Calu3 (cell line): ENCODE measurements at regions not wholly inside any gene's neighbourhood (a gene's known extent, or its start where the extent isn't known, plus 50 kb on each side); places are given as distances from the start of the nearest gene placed in this dataset.

ENCODE experiments used
- BruUV-seq: library from RNA; stranded (reverse); fragments of 400-500 nt; replicated peaks from 2 replicates; lab custom pipeline; 2021; lab: Mats Ljungman, UMichigan
- CTCF ChIA-PET: fragments of 300-600 bp; sonication (Branson Sonifier 250); formaldehyde crosslinking; loops from one replicate; lab custom pipeline; 2022; ENCODE audit warnings: antibody characterized with exemption; lab: Charles Lee
- DNase-seq: peaks from one replicate; pipeline ENCODE4 v3.0.0; 2022
- H3K27ac Mint-ChIP-seq: one replicate; pipeline ENCODE4 v1.8.0; 2022; ENCODE audit warnings: mixed read lengths; ENCODE audit not compliant: unreplicated experiment
- H3K27me3 Mint-ChIP-seq: one replicate; pipeline ENCODE4 v1.8.0; 2022; ENCODE audit warnings: mixed read lengths; ENCODE audit not compliant: unreplicated experiment
- H3K36me3 Mint-ChIP-seq: one replicate; pipeline ENCODE4 v1.8.0; 2022; ENCODE audit warnings: mild to moderate bottlenecking, moderate library complexity, mixed read lengths; ENCODE audit not compliant: insufficient read depth, unreplicated experiment
- H3K4me1 Mint-ChIP-seq: one replicate; pipeline ENCODE4 v1.8.0; 2022; ENCODE audit warnings: mild to moderate bottlenecking, low read depth, mixed read lengths; ENCODE audit not compliant: unreplicated experiment
- H3K4me3 Mint-ChIP-seq: one replicate; pipeline ENCODE4 v1.8.0; 2022; ENCODE audit warnings: mild to moderate bottlenecking, low read depth, moderate library complexity, mixed read lengths; ENCODE audit not compliant: unreplicated experiment
- H3K9me3 Mint-ChIP-seq: one replicate; pipeline ENCODE4 v1.8.0; 2022; ENCODE audit warnings: low read depth, mixed read lengths; ENCODE audit not compliant: unreplicated experiment
- CTCF ChIP-seq: fragments of 200-600 bp; IDR thresholded peaks from one replicate; pipeline ENCODE4 v1.8.0; 2022; ENCODE audit warnings: antibody characterized with exemption; ENCODE audit not compliant: unreplicated experiment
- intact Hi-C: fragments of 100-400 bp; cut with micrococcal nuclease; formaldehyde crosslinking; loops from one replicate; pipeline ENCODE4 v1.10.0; 2022; ENCODE audit not compliant: unreplicated experiment

GRCh38 chr6:71067816-71068215, 111.0 kb upstream of the B3GAT2 start:
- no TSS peak for BruUV-seq
- TF ChIP-seq CTCF, result no peak
- DNase-seq, result no peak
- Mint-ChIP-seq H3K27ac (no peak overlapping the region), H3K4me3 (no peak overlapping the region), H3K36me3 (no peaks in the 10 kb centered on the region), H3K27me3 (peaks cover 17% of the 10 kb centered on the region), H3K4me1 (no peaks in the 10 kb centered on the region), H3K9me3 (no peaks in the 10 kb centered on the region)
- CTCF ChIA-PET, result no interaction called here
- intact Hi-C loops, result no loop called here

DNA sequence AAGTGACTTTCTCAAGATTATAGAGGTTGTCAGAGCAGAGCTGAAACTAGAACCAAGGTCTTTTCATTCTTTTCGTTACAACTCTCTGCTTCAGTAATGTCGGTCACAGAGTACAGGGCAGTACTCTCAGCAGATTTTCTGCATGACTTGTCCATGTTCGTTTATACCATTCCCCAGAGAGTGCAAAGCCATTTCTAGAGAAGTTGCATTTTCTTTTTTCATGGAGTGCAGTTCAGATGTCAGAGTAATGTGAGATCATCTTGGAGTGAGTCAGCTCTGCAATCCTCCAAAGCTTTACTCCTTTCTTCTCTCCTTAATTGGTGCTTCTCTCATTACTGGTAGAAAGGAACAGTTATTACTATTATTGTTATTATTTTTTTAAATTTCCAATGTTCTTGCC, 115.6 kb upstream of the B3GAT2 start:
- H3K4me1 Mint-ChIP-seq, result no peaks in the 10 kb centered on the region
- DNase-seq, result no peak

GRCh38 chr6:71077655-71078054, 120.8 kb upstream of the B3GAT2 start:
- peaks cover 48% of the 10 kb centered on the region for H3K27me3 Mint-ChIP-seq
- no peaks in the 10 kb centered on the region for H3K4me1 Mint-ChIP-seq
- BruUV-seq, result no TSS peak
- no peaks in the 10 kb centered on the region for H3K36me3 Mint-ChIP-seq
- TF ChIP-seq CTCF, result no peak
- no peak overlapping the region for H3K27ac Mint-ChIP-seq
- no peak overlapping the region for H3K4me3 Mint-ChIP-seq
- no peak for DNase-seq
- H3K9me3 Mint-ChIP-seq, result peaks cover 7% of the 10 kb centered on the region
- CTCF ChIA-PET, result no interaction called here
- intact Hi-C loops, result no loop called here

More for the DNA sequence above, 115.6 kb upstream of the B3GAT2 start:
- Mint-ChIP-seq H3K27ac (no peak overlapping the region), H3K27me3 (peaks cover 33% of the 10 kb centered on the region), H3K4me3 (no peak overlapping the region), H3K9me3 (peaks cover 2% of the 10 kb centered on the region), H3K36me3 (no peaks in the 10 kb centered on the region)
- TF ChIP-seq CTCF, result no peak
- no TSS peak for BruUV-seq
- intact Hi-C loops, result no loop called here
- CTCF ChIA-PET, result no interaction called here

DNA sequence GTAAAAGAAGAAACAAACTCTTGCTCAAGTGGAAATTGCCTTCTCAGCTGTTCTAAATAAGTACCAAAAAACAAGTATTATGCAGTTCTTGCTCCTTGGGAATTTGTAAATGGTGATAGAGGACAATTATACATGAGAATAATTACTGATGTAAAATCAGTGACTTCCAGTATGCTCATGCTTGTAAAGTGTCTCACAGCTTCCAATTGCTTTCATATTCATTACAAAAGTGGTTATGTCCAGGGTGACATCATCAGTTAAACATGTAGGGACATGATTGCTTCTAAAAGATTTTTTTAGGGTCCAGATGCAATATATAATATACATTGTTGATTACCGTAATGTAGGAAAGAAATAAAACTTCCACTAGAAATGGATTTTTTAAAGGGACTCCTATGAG, 122.8 kb upstream of the B3GAT2 start:
- H3K36me3 Mint-ChIP-seq, result no peaks in the 10 kb centered on the region
- no peak overlapping the region for H3K27ac Mint-ChIP-seq
- H3K27me3 Mint-ChIP-seq, result peaks cover 31% of the 10 kb centered on the region
- intact Hi-C loops, result no loop called here
- CTCF ChIA-PET, result no interaction called here
- no peak overlapping the region for H3K4me3 Mint-ChIP-seq
- no peak for DNase-seq
- H3K9me3 Mint-ChIP-seq, result peaks cover 7% of the 10 kb centered on the region
- BruUV-seq, result no TSS peak
- no peaks in the 10 kb centered on the region for H3K4me1 Mint-ChIP-seq
- no peak for TF ChIP-seq CTCF
